Parathyroid adenoma (tissue), 2 donors: ENCODE measurements at regions not wholly inside any gene's neighbourhood (a gene's known extent, or its start where the extent isn't known, plus 50 kb on each side); places are given as distances from the start of the nearest gene placed in this dataset.

Experiments used
- H2AFZ ChIP-seq: fragments of 300-600 bp; sonication (generic); one replicate; pipeline ENCODE4 v1.7.0; 2017; ENCODE audit warnings: antibody characterized with exemption, mild to moderate bottlenecking
- H3K27ac ChIP-seq: fragments of 300-600 bp; sonication (generic); one replicate; pipeline ENCODE4 v1.7.0; 2017
- H3K27me3 ChIP-seq: fragments of 300-600 bp; sonication (generic); one replicate; pipeline ENCODE4 v1.7.0; 2017; ENCODE audit warnings: low read length; ENCODE audit not compliant: control insufficient read depth, insufficient read depth
- H3K36me3 ChIP-seq: fragments of 300-600 bp; sonication (generic); one replicate; pipeline ENCODE4 v1.7.0; 2017; ENCODE audit warnings: low read length; ENCODE audit not compliant: control insufficient read depth, insufficient read depth
- H3K4me1 ChIP-seq: fragments of 300-600 bp; sonication (generic); one replicate; pipeline ENCODE4 v1.7.0; 2017; ENCODE audit warnings: control low read depth
- H3K4me2 ChIP-seq: fragments of 300-600 bp; sonication (generic); one replicate; pipeline ENCODE4 v1.7.0; 2017; ENCODE audit warnings: low read length
- H3K4me3 ChIP-seq: fragments of 300-600 bp; sonication (generic); one replicate; pipeline ENCODE4 v1.7.0; 2017; ENCODE audit warnings: low read depth, low read length
- H3K79me2 ChIP-seq: fragments of 300-600 bp; sonication (generic); one replicate; pipeline ENCODE4 v1.7.0; 2017; ENCODE audit warnings: control low read depth
- H3K9ac ChIP-seq: fragments of 300-600 bp; sonication (generic); one replicate; pipeline ENCODE4 v1.7.0; 2017; ENCODE audit warnings: mild to moderate bottlenecking
- H3K9me3 ChIP-seq: fragments of 300-600 bp; sonication (generic); one replicate; pipeline ENCODE4 v1.7.0; 2017; ENCODE audit warnings: low read length; ENCODE audit not compliant: control insufficient read depth
- CTCF ChIP-seq: fragments of 300-600 bp; sonication (generic); IDR thresholded peaks from one replicate; pipeline ENCODE4 v1.7.0; 2017; ENCODE audit warnings: antibody characterized with exemption, mild to moderate bottlenecking
- donor health status: primary hyperparathyroidism.

GRCh38 chr18:61690418-61691138 lies 202.2 kb downstream of the RNF152 start:
- H3K79me2 ChIP-seq, result no peaks in the 10 kb centered on the region
- no peaks in the 10 kb centered on the region for H3K27me3 ChIP-seq
- H3K9me3 ChIP-seq, result no peaks in the 10 kb centered on the region
- no peak overlapping the region for H3K4me2 ChIP-seq
- no peak overlapping the region for H3K4me3 ChIP-seq
- no peak overlapping the region for H3K9ac ChIP-seq
- H3K27ac ChIP-seq, result no peak overlapping the region
- H3K36me3 ChIP-seq, result no peaks in the 10 kb centered on the region
- H3K4me1 ChIP-seq, result no peaks in the 10 kb centered on the region
- no peak for TF ChIP-seq CTCF
- H2AFZ ChIP-seq, result no peak overlapping the region

GRCh38 chr18:61687317-61687716 lies 205.5 kb downstream of the RNF152 start:
- Histone ChIP-seq H3K36me3 (no peaks in the 10 kb centered on the region), H3K27me3 (no peaks in the 10 kb centered on the region), H3K4me3 (no peak overlapping the region), H2AFZ (no peak overlapping the region), H3K4me1 (no peaks in the 10 kb centered on the region), H3K27ac (no peak overlapping the region), H3K4me2 (no peak overlapping the region), H3K79me2 (no peaks in the 10 kb centered on the region), H3K9ac (no peak overlapping the region), H3K9me3 (no peaks in the 10 kb centered on the region)
- TF ChIP-seq CTCF, result no peak

GRCh38 chr18:61683856-61684255 lies 209.0 kb downstream of the RNF152 start:
- TF ChIP-seq CTCF, result no peak
- no peaks in the 10 kb centered on the region for H3K36me3 ChIP-seq
- peaks cover 3% of the 10 kb centered on the region for H3K9me3 ChIP-seq

DNA sequence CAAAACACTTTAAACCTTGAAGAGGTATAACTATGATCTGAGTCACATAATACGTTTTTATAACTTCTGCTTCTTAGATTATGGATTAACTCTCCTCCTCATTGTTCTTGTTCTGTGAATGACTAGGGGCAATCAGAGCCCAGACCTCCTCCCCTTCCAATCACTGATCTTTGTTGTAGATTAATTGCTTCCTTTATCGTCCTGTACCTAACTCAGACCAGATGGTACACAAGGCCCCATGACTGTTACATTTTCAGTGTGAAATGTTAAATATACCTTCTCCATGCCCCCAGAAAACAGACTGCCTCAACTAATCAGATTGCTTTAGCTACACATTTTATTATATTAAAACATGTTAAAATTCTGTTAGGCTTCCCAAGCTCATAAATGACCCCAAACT lies 211.7 kb downstream of the RNF152 start:
- Histone ChIP-seq H3K4me2 (no peak overlapping the region), H2AFZ (no peak overlapping the region), H3K4me3 (no peak overlapping the region), H3K9ac (no peak overlapping the region), H3K36me3 (no peaks in the 10 kb centered on the region), H3K79me2 (no peaks in the 10 kb centered on the region), H3K9me3 (peaks cover 3% of the 10 kb centered on the region), H3K27me3 (no peaks in the 10 kb centered on the region), H3K27ac (no peak overlapping the region), H3K4me1 (no peaks in the 10 kb centered on the region)
- TF ChIP-seq CTCF, result no peak

More at GRCh38 chr18:61683856-61684255, 209.0 kb downstream of the RNF152 start:
- Histone ChIP-seq H3K4me3 (no peak overlapping the region), H3K4me2 (no peak overlapping the region), H3K79me2 (no peaks in the 10 kb centered on the region), H3K27ac (no peak overlapping the region), H3K9ac (no peak overlapping the region), H2AFZ (no peak overlapping the region), H3K27me3 (no peaks in the 10 kb centered on the region), H3K4me1 (no peaks in the 10 kb centered on the region)

DNA sequence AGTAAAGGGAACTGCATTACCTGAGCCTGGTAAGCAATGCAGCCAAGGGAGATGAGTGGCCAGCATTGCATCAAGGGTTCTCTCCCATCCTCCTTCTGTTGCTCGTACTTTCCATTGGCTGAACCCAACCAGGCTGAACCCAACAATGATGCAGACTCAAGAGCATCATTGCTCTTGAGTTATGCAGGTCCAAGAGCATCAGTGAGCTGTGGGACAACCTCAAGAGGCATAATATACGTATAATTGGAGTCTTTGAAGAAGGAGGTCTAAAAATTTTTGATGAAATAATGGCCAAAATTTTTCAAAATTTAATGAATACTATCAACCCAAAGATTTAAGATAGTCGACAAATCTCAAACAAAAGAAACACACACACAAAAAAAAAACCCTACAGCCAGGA lies 213.0 kb downstream of the RNF152 start:
- Histone ChIP-seq H3K27me3 (no peaks in the 10 kb centered on the region), H2AFZ (no peak overlapping the region), H3K9me3 (peaks cover 3% of the 10 kb centered on the region), H3K27ac (no peak overlapping the region), H3K36me3 (no peaks in the 10 kb centered on the region), H3K4me3 (no peak overlapping the region), H3K4me1 (no peaks in the 10 kb centered on the region), H3K4me2 (no peak overlapping the region), H3K79me2 (no peaks in the 10 kb centered on the region), H3K9ac (no peak overlapping the region)
- no peak for TF ChIP-seq CTCF
